Caco-2 (cell line): ENCODE measurements at regions not wholly inside any gene's neighbourhood (a gene's known extent, or its start where the extent isn't known, plus 50 kb on each side); places are given as distances from the start of the nearest gene placed in this dataset.

ENCODE experiments used
- BruUV-seq: library from RNA; stranded (reverse); fragments of 400-500 nt; replicated peaks from 2 replicates; lab custom pipeline; 2021; lab: Mats Ljungman, UMichigan
- CTCF ChIA-PET: fragments of 300-600 bp; sonication (Branson Sonifier 250); formaldehyde crosslinking; loops from one replicate; lab custom pipeline; 2022; ENCODE audit warnings: antibody characterized with exemption; lab: Charles Lee
- POLR2A ChIA-PET: fragments of 300-600 bp; sonication (Branson Sonifier 250); formaldehyde crosslinking; loops from one replicate; lab custom pipeline; 2022; ENCODE audit warnings: antibody characterized with exemption; lab: Charles Lee
- DNase-seq, 2 experiments: peaks; one replicate each; pipeline versions ENCODE4 v3.0.0 to v3.0.0-alpha.2; 2020 to 2022
- H3K27me3 ChIP-seq: replicated peaks from 2 replicates; pipeline ENCODE4 v1.6.0; 2011; ENCODE audit warnings: low read length; ENCODE audit not compliant: control insufficient read depth, insufficient read depth
- H3K36me3 ChIP-seq: 2 replicates; pipeline ENCODE4 v1.5.1; 2011; ENCODE audit warnings: low read length; ENCODE audit not compliant: control insufficient read depth, insufficient read depth
- H3K4me1 ChIP-seq: fragments of 250-450 bp; sonication (Bioruptor Pico); 2 replicates; pipeline ENCODE4 v1.5.1; 2020; ENCODE audit warnings: mild to moderate bottlenecking
- H3K4me3 ChIP-seq: 2 replicates; pipeline ENCODE4 v1.5.1; 2011; ENCODE audit warnings: low read depth, mild to moderate bottlenecking, control low read depth, low read length
- H3K9me3 ChIP-seq: fragments of 250-450 bp; sonication (Bioruptor Pico); 2 replicates; pipeline ENCODE4 v1.5.1; 2020; ENCODE audit warnings: mild to moderate bottlenecking, moderate library complexity
- H3K27ac Mint-ChIP-seq: one replicate; pipeline ENCODE4 v1.8.0; 2022; ENCODE audit warnings: mixed read lengths; ENCODE audit not compliant: unreplicated experiment
- H3K27me3 Mint-ChIP-seq: one replicate; pipeline ENCODE4 v1.8.0; 2022; ENCODE audit warnings: mixed read lengths; ENCODE audit not compliant: insufficient read depth, unreplicated experiment
- H3K36me3 Mint-ChIP-seq: one replicate; pipeline ENCODE4 v1.8.0; 2022; ENCODE audit warnings: mild to moderate bottlenecking, mixed read lengths; ENCODE audit not compliant: insufficient read depth, unreplicated experiment
- H3K4me1 Mint-ChIP-seq: one replicate; pipeline ENCODE4 v1.8.0; 2022; ENCODE audit warnings: low read depth, mixed read lengths; ENCODE audit not compliant: unreplicated experiment
- H3K4me3 Mint-ChIP-seq: one replicate; pipeline ENCODE4 v1.8.0; 2022; ENCODE audit warnings: mild to moderate bottlenecking, moderate library complexity, mixed read lengths; ENCODE audit not compliant: unreplicated experiment
- H3K9me3 Mint-ChIP-seq: one replicate; pipeline ENCODE4 v1.8.0; 2022; ENCODE audit warnings: mixed read lengths; ENCODE audit not compliant: unreplicated experiment
- intact Hi-C: fragments of 100-400 bp; cut with micrococcal nuclease; formaldehyde crosslinking; loops from one replicate; pipeline ENCODE4 v1.10.0; 2022; ENCODE audit not compliant: unreplicated experiment
- TF ChIP-seq, protein P1 (sequence below), 2 experiments: fragments of 200-600 bp in 1 of 2; IDR thresholded peaks; 1 replicate in 1 of 2; 2 replicates in 1 of 2; pipeline versions ENCODE4 v1.5.1 to v1.8.0; 2011 to 2022; ENCODE audit warnings: antibody characterized with exemption in 1 of 2, control low read depth in 1 of 2, inconsistent platforms in 1 of 2, low read depth in 1 of 2, low read length in 1 of 2, mild to moderate bottlenecking in 1 of 2, moderate library complexity in 1 of 2; ENCODE audit not compliant: insufficient read depth in 1 of 2, severe bottlenecking in 1 of 2, unreplicated experiment in 1 of 2

DNA sequence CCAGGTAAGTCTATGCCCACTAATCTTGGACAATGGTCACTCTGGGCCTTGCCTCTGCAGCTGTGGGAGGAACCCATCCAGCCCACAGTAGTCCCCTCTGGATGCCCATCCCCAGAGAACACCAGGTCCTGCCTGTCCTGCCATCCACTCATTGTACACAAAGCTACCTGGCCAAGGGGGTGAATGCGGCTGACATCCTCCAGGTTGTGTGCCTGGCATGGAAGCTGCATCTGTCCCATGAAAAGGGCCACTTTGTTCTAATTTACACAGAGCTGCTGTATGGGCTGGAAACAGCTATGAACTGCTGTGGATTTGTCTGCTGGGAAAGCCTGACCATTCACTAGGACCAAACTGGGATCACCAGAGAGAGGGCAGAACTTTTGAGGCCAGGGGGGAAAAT, 324.8 kb downstream of the LRFN2 start:
- H3K4me3 ChIP-seq: no peak overlapping the region
- Mint-ChIP-seq H3K4me3 (no peak overlapping the region), H3K4me1 (no peaks in the 10 kb centered on the region), H3K27ac (no peak overlapping the region), H3K36me3 (no peaks in the 10 kb centered on the region), H3K27me3 (peaks cover 13% of the 10 kb centered on the region), H3K9me3 (no peaks in the 10 kb centered on the region)
- H3K9me3 ChIP-seq: no peaks in the 10 kb centered on the region
- POLR2A ChIA-PET: no interaction called here
- no peaks in the 10 kb centered on the region for H3K36me3 ChIP-seq
- BruUV-seq: no TSS peak
- TF ChIP-seq, protein P1, sequence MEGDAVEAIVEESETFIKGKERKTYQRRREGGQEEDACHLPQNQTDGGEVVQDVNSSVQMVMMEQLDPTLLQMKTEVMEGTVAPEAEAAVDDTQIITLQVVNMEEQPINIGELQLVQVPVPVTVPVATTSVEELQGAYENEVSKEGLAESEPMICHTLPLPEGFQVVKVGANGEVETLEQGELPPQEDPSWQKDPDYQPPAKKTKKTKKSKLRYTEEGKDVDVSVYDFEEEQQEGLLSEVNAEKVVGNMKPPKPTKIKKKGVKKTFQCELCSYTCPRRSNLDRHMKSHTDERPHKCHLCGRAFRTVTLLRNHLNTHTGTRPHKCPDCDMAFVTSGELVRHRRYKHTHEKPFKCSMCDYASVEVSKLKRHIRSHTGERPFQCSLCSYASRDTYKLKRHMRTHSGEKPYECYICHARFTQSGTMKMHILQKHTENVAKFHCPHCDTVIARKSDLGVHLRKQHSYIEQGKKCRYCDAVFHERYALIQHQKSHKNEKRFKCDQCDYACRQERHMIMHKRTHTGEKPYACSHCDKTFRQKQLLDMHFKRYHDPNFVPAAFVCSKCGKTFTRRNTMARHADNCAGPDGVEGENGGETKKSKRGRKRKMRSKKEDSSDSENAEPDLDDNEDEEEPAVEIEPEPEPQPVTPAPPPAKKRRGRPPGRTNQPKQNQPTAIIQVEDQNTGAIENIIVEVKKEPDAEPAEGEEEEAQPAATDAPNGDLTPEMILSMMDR (IDR thresholded peaks at IDR 0.05; ENCODE audit: insufficient read depth in 1 of 2, low read depth in 1 of 2, low read length in 1 of 2, severe bottlenecking in 1 of 2, unreplicated experiment in 1 of 2): no peak
- DNase-seq: no peak
- intact Hi-C loops: no loop called here
- H3K27me3 ChIP-seq: 0 out of 2 replicates have a peak, but pooled peaks cover 1% of the 10 kb centered on the region
- no peaks in the 10 kb centered on the region for H3K4me1 ChIP-seq
- CTCF ChIA-PET: no interaction called here

DNA sequence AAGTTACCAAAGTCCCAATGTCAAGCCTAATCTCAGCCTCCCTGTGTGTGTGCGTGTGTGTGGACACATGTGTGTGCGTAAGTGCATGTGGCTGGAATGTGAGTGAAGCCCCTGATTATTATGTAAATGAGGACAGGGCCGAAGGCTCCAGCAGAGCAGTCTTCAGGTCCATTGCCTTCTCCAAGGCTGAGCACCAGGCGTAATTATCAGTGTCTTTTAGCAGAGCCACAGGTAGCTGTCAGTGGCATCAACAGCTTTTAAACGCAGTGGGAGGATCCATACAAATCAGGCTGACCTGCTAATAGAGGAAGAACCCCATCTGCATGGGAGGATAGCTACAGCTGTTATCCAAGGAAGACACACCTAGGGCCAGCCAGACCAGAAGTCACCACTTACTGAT, 324.3 kb upstream of the MOCS1 start:
- BruUV-seq: no TSS peak
- H3K9me3 Mint-ChIP-seq: no peaks in the 10 kb centered on the region
- TF ChIP-seq, protein P1 (IDR thresholded peaks at IDR 0.05; ENCODE audit: insufficient read depth in 1 of 2, low read depth in 1 of 2, low read length in 1 of 2, severe bottlenecking in 1 of 2, unreplicated experiment in 1 of 2): no peak
- Histone ChIP-seq H3K36me3 (no peaks in the 10 kb centered on the region), H3K4me1 (no peaks in the 10 kb centered on the region), H3K9me3 (no peaks in the 10 kb centered on the region), H3K4me3 (no peak overlapping the region), H3K27me3 (0 out of 2 replicates have a peak, but pooled peaks cover 1% of the 10 kb centered on the region)
- no peak overlapping the region for H3K27ac Mint-ChIP-seq
- DNase-seq: no peak
- ChIA-PET CTCF (no interaction called here), POLR2A (no interaction called here)
- H3K27me3 Mint-ChIP-seq: peaks cover 21% of the 10 kb centered on the region
- no peaks in the 10 kb centered on the region for H3K36me3 Mint-ChIP-seq
- intact Hi-C loops: no loop called here
- H3K4me3 Mint-ChIP-seq: no peak overlapping the region
- no peaks in the 10 kb centered on the region for H3K4me1 Mint-ChIP-seq

DNA sequence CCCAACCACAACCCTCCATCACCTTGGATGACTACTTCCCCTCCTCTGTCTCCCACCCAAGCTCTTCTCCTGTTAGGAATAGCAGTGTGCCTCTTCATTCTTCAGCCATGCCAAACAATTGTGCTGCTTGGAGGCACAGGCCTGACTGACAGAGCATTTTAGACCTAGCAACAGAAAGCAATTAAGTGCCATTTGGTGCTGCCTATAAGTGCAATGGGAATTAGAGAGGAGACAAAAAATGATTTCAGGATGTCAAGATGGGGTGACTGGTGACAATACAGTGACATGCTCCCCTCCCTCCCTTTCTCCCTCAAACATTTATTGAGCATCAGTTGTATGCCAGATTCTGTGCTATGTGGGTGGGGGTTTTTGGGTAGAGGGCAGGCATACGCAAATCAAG, 322.6 kb upstream of the MOCS1 start:
- TF ChIP-seq, protein P1 (IDR thresholded peaks at IDR 0.05; ENCODE audit: insufficient read depth in 1 of 2, low read depth in 1 of 2, low read length in 1 of 2, severe bottlenecking in 1 of 2, unreplicated experiment in 1 of 2): no peak
- H3K9me3 ChIP-seq: no peaks in the 10 kb centered on the region
- Mint-ChIP-seq H3K4me1 (no peaks in the 10 kb centered on the region), H3K36me3 (no peaks in the 10 kb centered on the region), H3K4me3 (no peak overlapping the region), H3K27me3 (peaks cover 17% of the 10 kb centered on the region), H3K27ac (no peak overlapping the region), H3K9me3 (no peaks in the 10 kb centered on the region)
- H3K27me3 ChIP-seq: 0 out of 2 replicates have a peak, but pooled peaks cover 1% of the 10 kb centered on the region
- no TSS peak for BruUV-seq
- no peaks in the 10 kb centered on the region for H3K36me3 ChIP-seq
- H3K4me3 ChIP-seq: no peak overlapping the region
- CTCF ChIA-PET: no interaction called here
- POLR2A ChIA-PET: no interaction called here
- no peaks in the 10 kb centered on the region for H3K4me1 ChIP-seq
- intact Hi-C loops: no loop called here
- no peak for DNase-seq
